ENCODE measurements at regions not wholly inside any gene's neighbourhood (a gene's known extent, or its start where the extent isn't known, plus 50 kb on each side); places are given as distances from the start of the nearest gene placed in this dataset.
"Not testable (repeated sequence)": the region's sequence is repeated elsewhere in the genome, so short reads cannot be mapped to it uniquely, and the experiment has no call there.

DNA sequence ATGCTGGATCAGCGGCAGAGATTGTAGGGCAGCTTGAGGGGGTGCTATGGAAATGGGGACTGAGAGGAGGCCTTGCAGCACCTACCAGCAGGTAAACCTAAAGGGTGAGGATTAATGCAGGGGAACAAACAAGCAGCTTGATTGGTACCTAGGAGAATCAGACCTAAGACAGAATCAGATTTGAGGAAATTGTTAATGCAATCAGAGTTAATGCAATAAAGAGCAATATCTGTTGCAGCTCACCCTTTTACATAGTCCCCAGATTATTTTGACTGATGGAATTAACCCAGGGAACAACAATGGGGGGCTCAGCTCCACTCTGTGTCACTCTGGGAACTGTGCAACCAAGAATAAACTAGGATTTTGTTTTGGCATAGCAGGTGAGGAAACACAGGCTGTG, 64.5 kb downstream of the ZC3H11B start:
- DNase-seq (ENCODE audit: low read depth), result no peak
- TF ChIP-seq, protein P1, sequence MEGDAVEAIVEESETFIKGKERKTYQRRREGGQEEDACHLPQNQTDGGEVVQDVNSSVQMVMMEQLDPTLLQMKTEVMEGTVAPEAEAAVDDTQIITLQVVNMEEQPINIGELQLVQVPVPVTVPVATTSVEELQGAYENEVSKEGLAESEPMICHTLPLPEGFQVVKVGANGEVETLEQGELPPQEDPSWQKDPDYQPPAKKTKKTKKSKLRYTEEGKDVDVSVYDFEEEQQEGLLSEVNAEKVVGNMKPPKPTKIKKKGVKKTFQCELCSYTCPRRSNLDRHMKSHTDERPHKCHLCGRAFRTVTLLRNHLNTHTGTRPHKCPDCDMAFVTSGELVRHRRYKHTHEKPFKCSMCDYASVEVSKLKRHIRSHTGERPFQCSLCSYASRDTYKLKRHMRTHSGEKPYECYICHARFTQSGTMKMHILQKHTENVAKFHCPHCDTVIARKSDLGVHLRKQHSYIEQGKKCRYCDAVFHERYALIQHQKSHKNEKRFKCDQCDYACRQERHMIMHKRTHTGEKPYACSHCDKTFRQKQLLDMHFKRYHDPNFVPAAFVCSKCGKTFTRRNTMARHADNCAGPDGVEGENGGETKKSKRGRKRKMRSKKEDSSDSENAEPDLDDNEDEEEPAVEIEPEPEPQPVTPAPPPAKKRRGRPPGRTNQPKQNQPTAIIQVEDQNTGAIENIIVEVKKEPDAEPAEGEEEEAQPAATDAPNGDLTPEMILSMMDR (IDR thresholded peaks at IDR 0.05; ENCODE audit: insufficient read depth, low read depth, low read length, missing control alignments), result no peak
- no peak overlapping the region for H3K4me3 ChIP-seq (ENCODE audit: low read length)

- H3K4me3 ChIP-seq (ENCODE audit: low read length); DNase-seq (ENCODE audit: low read depth): not testable (repeated sequence)
Measured at GRCh38 chr1:219545756-219546155, 67.1 kb downstream of the ZC3H11B start.

GRCh38 chr1:219544163-219544846, 68.6 kb downstream of the ZC3H11B start:
- no peak overlapping the region for H3K4me3 ChIP-seq (ENCODE audit: low read length)
- TF ChIP-seq, protein P1 (IDR thresholded peaks at IDR 0.05; ENCODE audit: insufficient read depth, low read depth, low read length, missing control alignments), result no peak
- no peak for DNase-seq (ENCODE audit: low read depth)

- DNase-seq (ENCODE audit: low read depth), result peak; percentile 3
- TF ChIP-seq, protein P1 (IDR thresholded peaks at IDR 0.05; ENCODE audit: insufficient read depth, low read depth, low read length, missing control alignments), result no peak
- no peak overlapping the region for H3K4me3 ChIP-seq (ENCODE audit: low read length)
Measured at GRCh38 chr1:219542828-219543518, 69.9 kb downstream of the ZC3H11B start.

DNA sequence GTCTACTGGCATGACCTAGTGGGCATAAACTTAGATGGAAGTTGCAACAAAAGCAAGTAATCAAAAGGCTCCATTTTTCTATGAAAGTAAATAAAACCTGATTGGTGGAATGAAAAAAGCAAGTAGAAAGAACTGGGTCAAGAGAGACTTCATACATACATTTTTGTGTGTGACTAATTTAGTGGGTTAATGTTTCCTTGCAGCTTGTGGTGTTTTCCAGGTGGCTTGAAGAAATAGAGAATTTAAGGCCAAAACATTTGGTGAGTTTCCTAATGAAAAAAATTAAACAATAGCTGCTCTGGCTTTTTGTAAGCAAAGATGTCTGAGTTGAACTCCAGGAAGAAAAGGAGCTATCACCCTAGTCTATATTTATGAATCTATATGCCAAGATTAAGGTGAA, 71.0 kb downstream of the ZC3H11B start:
- no peak for DNase-seq (ENCODE audit: low read depth)
- TF ChIP-seq, protein P1 (IDR thresholded peaks at IDR 0.05; ENCODE audit: insufficient read depth, low read depth, low read length, missing control alignments), result no peak
- no peak overlapping the region for H3K4me3 ChIP-seq (ENCODE audit: low read length)

DNA sequence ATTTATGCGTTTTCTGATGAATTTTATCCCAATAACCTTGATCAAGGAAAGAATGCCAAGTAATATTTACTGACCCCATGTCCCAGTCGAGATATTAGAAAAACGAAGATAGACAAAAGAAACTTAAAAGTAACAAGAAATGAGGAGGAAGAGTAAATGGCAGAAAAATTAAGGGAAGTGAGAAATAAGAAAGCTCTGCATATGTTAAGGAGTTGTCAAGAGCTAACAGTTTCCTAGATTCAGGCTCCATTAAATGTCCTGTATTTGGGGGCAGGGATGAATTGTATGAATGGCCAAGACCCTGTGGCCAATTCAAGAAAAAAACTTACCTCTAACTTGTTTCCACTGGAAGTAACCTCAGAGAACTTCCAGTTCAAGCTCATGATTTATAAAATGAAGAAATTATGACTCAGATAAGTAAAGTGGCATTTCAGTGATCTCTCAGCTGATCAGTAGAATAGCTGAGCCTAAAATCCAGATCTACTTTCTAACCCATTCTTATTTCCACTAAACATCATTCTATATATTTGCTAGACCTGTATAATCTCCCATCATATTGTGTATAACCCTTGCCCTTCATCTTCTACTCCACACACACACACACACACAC, 73.2 kb downstream of the ZC3H11B start:
- no peak for DNase-seq (ENCODE audit: low read depth)
- TF ChIP-seq, protein P1 (IDR thresholded peaks at IDR 0.05; ENCODE audit: insufficient read depth, low read depth, low read length, missing control alignments), result no peak

GRCh38 chr1:219538886-219539285, 74.0 kb downstream of the ZC3H11B start:
- DNase-seq (ENCODE audit: low read depth), result no peak
- H3K4me3 ChIP-seq (ENCODE audit: low read length), result no peak overlapping the region
- TF ChIP-seq, protein P1 (IDR thresholded peaks at IDR 0.05; ENCODE audit: insufficient read depth, low read depth, low read length, missing control alignments), result no peak

More for the DNA sequence above, 73.2 kb downstream of the ZC3H11B start:
- H3K4me3 ChIP-seq (ENCODE audit: low read length), result no peak overlapping the region

Measured in epithelial cell of esophagus (primary cell).